Peyer's patch (tissue), 4 donors: ENCODE measurements at regions not wholly inside any gene's neighbourhood (a gene's known extent, or its start where the extent isn't known, plus 50 kb on each side); places are given as distances from the start of the nearest gene placed in this dataset.

ENCODE experiments used
- DNase-seq, 3 donors: peaks; one replicate each; pipeline ENCODE4 v3.0.0-alpha.2; 2017 to 2019
- H3K27ac ChIP-seq, 4 donors: fragments of 200-600 bp; sonication (generic); one replicate each; pipeline ENCODE4 v1.5.1; 2016 to 2019
- H3K27me3 ChIP-seq, 2 donors: fragments of 200-600 bp; sonication (generic); one replicate each; pipeline ENCODE4 v1.5.1; 2019
- H3K36me3 ChIP-seq, 3 donors: fragments of 200-600 bp; sonication (generic); one replicate each; pipeline ENCODE4 v1.5.1; 2016 to 2019
- H3K4me1 ChIP-seq, 4 donors: fragments of 200-600 bp; sonication (generic); one replicate each; pipeline ENCODE4 v1.5.1; 2016 to 2019
- H3K4me3 ChIP-seq, 4 donors: fragments of 200-600 bp; sonication (generic); 1 replicate in 3 of 4; 2 replicates in 1 of 4; pipeline ENCODE4 v1.5.1; 2016 to 2019; ENCODE audit warnings: mild to moderate bottlenecking in 1 of 4
- H3K9me3 ChIP-seq, 4 donors: fragments of 200-600 bp; sonication (generic); one replicate each; pipeline ENCODE4 v1.5.1; 2016 to 2019; ENCODE audit warnings: mild to moderate bottlenecking in 1 of 4
- CTCF ChIP-seq, 6 experiments: fragments of 450-650 bp in 4 of 6; fragments of 200-600 bp in 2 of 6; sonication (generic) in 1 of 6; IDR thresholded peaks; one replicate each; pipeline ENCODE4 v1.5.1; 2017 to 2019; ENCODE audit warnings: antibody characterized with exemption in 6 of 6, mild to moderate bottlenecking in 3 of 6, moderate library complexity in 1 of 6
- POLR2A ChIP-seq, 2 donors: fragments of 450-650 bp; IDR thresholded peaks; one replicate each; pipeline ENCODE4 v1.5.1; 2017; ENCODE audit warnings: antibody characterized with exemption in 2 of 2, mild to moderate bottlenecking in 2 of 2, moderate library complexity in 2 of 2

- no peak for DNase-seq
- TF ChIP-seq POLR2A (IDR thresholded peaks at IDR 0.05), result no peak
- TF ChIP-seq CTCF (IDR thresholded peaks at IDR 0.05), result no peak
- H3K27ac ChIP-seq, result no peak overlapping the region
- H3K9me3 ChIP-seq, result no peaks in the 10 kb centered on the region
- no peaks in the 10 kb centered on the region for H3K36me3 ChIP-seq
- no peaks in the 10 kb centered on the region for H3K27me3 ChIP-seq
- no peak overlapping the region for H3K4me3 ChIP-seq
- peaks cover 0 to 11% (median 2%) of the 10 kb centered on the region in 4 donors for H3K4me1 ChIP-seq
Measured at GRCh38 chr2:39487398-39488250, 50.5 kb upstream of the MAP4K3 start.

- Histone ChIP-seq H3K9me3 (no peaks in the 10 kb centered on the region), H3K4me3 (no peak overlapping the region), H3K36me3 (no peaks in the 10 kb centered on the region), H3K27ac (no peak overlapping the region), H3K27me3 (no peaks in the 10 kb centered on the region), H3K4me1 (peaks cover 0 to 13% (median 2%) of the 10 kb centered on the region in 4 donors)
- TF ChIP-seq POLR2A (IDR thresholded peaks at IDR 0.05), result no peak
- TF ChIP-seq CTCF (IDR thresholded peaks at IDR 0.05), result no peak
- DNase-seq, result peak in 1 of 3 donors; percentile 57
Measured at GRCh38 chr2:39488450-39488849, 51.4 kb upstream of the MAP4K3 start.

- no peak for TF ChIP-seq POLR2A (IDR thresholded peaks at IDR 0.05)
- no peak for TF ChIP-seq CTCF (IDR thresholded peaks at IDR 0.05)
- Histone ChIP-seq H3K9me3 (no peaks in the 10 kb centered on the region), H3K27me3 (no peaks in the 10 kb centered on the region), H3K4me3 (no peak overlapping the region), H3K27ac (no peak overlapping the region), H3K4me1 (peaks cover 0 to 13% (median 2%) of the 10 kb centered on the region in 4 donors), H3K36me3 (no peaks in the 10 kb centered on the region)
- DNase-seq, result no peak
Measured at GRCh38 chr2:39490586-39490985, 53.5 kb upstream of the MAP4K3 start.

- H3K27me3 ChIP-seq, result no peaks in the 10 kb centered on the region
- no peaks in the 10 kb centered on the region for H3K9me3 ChIP-seq
- no peak overlapping the region for H3K4me3 ChIP-seq
- DNase-seq, result no peak
- no peaks in the 10 kb centered on the region for H3K36me3 ChIP-seq
- peak overlapping the region in 2 of 4 donors; percentile 56 to 63 for H3K27ac ChIP-seq
- H3K4me1 ChIP-seq, result peaks cover 0 to 13% (median 2%) of the 10 kb centered on the region in 4 donors
- TF ChIP-seq CTCF (IDR thresholded peaks at IDR 0.05) (no peak), POLR2A (IDR thresholded peaks at IDR 0.05) (no peak)
Measured at GRCh38 chr2:39491653-39492052, 54.6 kb upstream of the MAP4K3 start.

- H3K4me3 ChIP-seq, result no peak overlapping the region
- H3K27ac ChIP-seq, result peak overlapping the region; percentile 16 to 63 (median 47)
- no peaks in the 10 kb centered on the region for H3K27me3 ChIP-seq
- no peaks in the 10 kb centered on the region for H3K9me3 ChIP-seq
- no peaks in the 10 kb centered on the region for H3K36me3 ChIP-seq
- H3K4me1 ChIP-seq, result peaks cover 0 to 13% (median 2%) of the 10 kb centered on the region in 4 donors
- TF ChIP-seq POLR2A (IDR thresholded peaks at IDR 0.05), result no peak
- peak in 1 of 3 donors; percentile 46 for DNase-seq
Measured at GRCh38 chr2:39492095-39492590, 55.1 kb upstream of the MAP4K3 start.

GRCh38 chr2:39492716-39493115 is 55.6 kb upstream of the MAP4K3 start:
- no peak for TF ChIP-seq CTCF (IDR thresholded peaks at IDR 0.05)
- no peak for TF ChIP-seq POLR2A (IDR thresholded peaks at IDR 0.05)

More at GRCh38 chr2:39492716-39493115, 55.6 kb upstream of the MAP4K3 start:
- Histone ChIP-seq H3K4me3 (no peak overlapping the region), H3K36me3 (no peaks in the 10 kb centered on the region), H3K27ac (peak overlapping the region; percentile 16 to 63 (median 47)), H3K4me1 (peaks cover 0 to 13% (median 2%) of the 10 kb centered on the region in 4 donors), H3K27me3 (no peaks in the 10 kb centered on the region), H3K9me3 (no peaks in the 10 kb centered on the region)
- DNase-seq, result no peak
